Panc1 (cell line): ENCODE measurements at regions not wholly inside any gene's neighbourhood (a gene's known extent, or its start where the extent isn't known, plus 50 kb on each side); places are given as distances from the start of the nearest gene placed in this dataset.

Experiments used
- CTCF ChIP-seq: fragments of 450-650 bp; IDR thresholded peaks from 2 replicates; pipeline ENCODE4 v1.5.1; 2017; ENCODE audit warnings: mild to moderate bottlenecking
- POLR2AphosphoS5 ChIP-seq: IDR thresholded peaks from 2 replicates; pipeline ENCODE4 v1.6.1; 2012; ENCODE audit warnings: mild to moderate bottlenecking, low read depth, low read length, moderate library complexity
- TF ChIP-seq, protein P1 (sequence below), 2 experiments: IDR thresholded peaks; 2 replicates each; pipeline ENCODE4 v1.6.1; 2011 to 2012; ENCODE audit warnings: low read depth in 2 of 2, control low read depth in 1 of 2, low read length in 1 of 2, mild to moderate bottlenecking in 1 of 2, moderate library complexity in 1 of 2; ENCODE audit not compliant: insufficient read depth in 1 of 2

DNA sequence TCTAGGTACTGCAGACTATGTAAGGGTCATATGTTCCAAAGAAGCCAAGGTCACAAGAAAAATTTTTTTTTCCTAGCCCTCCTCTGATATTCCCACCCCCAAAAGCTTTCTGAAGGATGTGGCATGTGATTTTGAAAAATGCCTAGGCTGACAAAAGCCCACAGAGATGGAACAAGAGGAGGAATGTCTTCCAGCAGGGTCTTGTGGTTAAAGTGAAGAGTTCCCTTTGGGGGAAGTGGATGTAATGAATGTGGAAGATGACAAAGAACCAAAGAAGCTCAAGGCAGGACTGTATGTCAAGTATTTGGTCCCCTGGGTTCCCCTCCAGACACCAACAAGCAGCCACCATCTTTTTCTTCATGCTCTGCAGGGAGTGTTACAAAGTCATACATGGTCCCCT is 268.8 kb downstream of the BCOR start:
- TF ChIP-seq CTCF (no peak), POLR2AphosphoS5 (no peak)
- TF ChIP-seq, protein P1, sequence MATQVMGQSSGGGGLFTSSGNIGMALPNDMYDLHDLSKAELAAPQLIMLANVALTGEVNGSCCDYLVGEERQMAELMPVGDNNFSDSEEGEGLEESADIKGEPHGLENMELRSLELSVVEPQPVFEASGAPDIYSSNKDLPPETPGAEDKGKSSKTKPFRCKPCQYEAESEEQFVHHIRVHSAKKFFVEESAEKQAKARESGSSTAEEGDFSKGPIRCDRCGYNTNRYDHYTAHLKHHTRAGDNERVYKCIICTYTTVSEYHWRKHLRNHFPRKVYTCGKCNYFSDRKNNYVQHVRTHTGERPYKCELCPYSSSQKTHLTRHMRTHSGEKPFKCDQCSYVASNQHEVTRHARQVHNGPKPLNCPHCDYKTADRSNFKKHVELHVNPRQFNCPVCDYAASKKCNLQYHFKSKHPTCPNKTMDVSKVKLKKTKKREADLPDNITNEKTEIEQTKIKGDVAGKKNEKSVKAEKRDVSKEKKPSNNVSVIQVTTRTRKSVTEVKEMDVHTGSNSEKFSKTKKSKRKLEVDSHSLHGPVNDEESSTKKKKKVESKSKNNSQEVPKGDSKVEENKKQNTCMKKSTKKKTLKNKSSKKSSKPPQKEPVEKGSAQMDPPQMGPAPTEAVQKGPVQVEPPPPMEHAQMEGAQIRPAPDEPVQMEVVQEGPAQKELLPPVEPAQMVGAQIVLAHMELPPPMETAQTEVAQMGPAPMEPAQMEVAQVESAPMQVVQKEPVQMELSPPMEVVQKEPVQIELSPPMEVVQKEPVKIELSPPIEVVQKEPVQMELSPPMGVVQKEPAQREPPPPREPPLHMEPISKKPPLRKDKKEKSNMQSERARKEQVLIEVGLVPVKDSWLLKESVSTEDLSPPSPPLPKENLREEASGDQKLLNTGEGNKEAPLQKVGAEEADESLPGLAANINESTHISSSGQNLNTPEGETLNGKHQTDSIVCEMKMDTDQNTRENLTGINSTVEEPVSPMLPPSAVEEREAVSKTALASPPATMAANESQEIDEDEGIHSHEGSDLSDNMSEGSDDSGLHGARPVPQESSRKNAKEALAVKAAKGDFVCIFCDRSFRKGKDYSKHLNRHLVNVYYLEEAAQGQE (IDR thresholded peaks at IDR 0.05; ENCODE audit: insufficient read depth in 1 of 2, low read depth in 2 of 2, low read length in 1 of 2) = no peak
